ENCODE measurements at regions not wholly inside any gene's neighbourhood (a gene's known extent, or its start where the extent isn't known, plus 50 kb on each side); places are given as distances from the start of the nearest gene placed in this dataset.

- no peak for TF ChIP-seq EZH2phosphoT487 (IDR thresholded peaks at IDR 0.05; ENCODE audit: insufficient read depth, low read depth)
- no peak for TF ChIP-seq EZH2 (IDR thresholded peaks at IDR 0.05; ENCODE audit: insufficient read depth, poor library complexity, severe bottlenecking)
These were observed 915.5 kb downstream of the FAT4 start for GRCh38 chr4:126230269-126230668.

All from GM23248 (cell line).